GM21528 (cell line): ENCODE measurements at regions not wholly inside any gene's neighbourhood (a gene's known extent, or its start where the extent isn't known, plus 50 kb on each side); places are given as distances from the start of the nearest gene placed in this dataset.

Experiments used
- ATAC-seq: cut with Tn5 transposase; IDR thresholded peaks from one replicate; pipeline ENCODE4 v1.9.1; 2021; ENCODE audit warnings: mild to moderate bottlenecking, moderate library complexity; ENCODE audit not compliant: unreplicated experiment, low FRiP score

DNA sequence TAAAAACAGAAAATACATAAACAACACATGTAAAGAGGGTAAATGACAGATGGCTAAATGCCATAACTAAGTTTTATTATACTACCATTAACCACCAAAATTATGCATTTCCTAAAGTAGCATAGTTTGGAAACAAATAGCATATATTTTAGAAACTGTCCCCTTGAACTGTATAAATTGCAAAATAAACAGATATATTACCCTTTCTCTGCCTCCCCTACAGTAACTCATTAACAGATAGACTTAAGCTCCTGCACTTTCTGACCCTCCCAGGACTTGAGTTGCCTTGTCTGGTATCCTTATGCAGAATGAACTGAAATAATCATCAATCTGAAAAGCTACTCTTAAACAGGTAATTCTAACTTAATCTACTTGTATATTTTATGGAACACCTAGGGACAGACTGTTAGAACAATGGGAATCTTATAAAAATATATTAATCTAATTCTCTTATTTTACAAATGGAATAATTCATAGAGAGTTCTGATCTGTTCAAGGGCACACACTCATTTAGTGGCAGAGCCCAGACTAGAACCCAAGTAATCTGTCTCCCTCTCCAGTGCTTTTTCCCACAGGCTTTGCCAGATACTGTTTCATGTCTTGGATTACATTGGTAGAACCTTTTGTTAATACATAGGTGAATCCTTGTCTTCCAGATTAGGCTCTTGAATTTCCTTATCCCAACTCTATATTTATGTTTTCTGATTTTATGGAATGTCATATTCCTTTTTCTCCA lies 50.6 kb upstream of the LOC128125822 start:
- no peak for ATAC-seq
